ENCODE measurements at regions not wholly inside any gene's neighbourhood (a gene's known extent, or its start where the extent isn't known, plus 50 kb on each side); places are given as distances from the start of the nearest gene placed in this dataset.
"Not testable (repeated sequence)": the region's sequence is repeated elsewhere in the genome, so short reads cannot be mapped to it uniquely, and the experiment has no call there.

GRCh38 chr1:100799954-100800612, 80.5 kb downstream of the VCAM1 start:
- ChIA-PET POLR2A (interaction anchor here (0.6 kb wide), 1 partner anchor 87 kb away, joined by 3 read pairs; no protein-coding TSS in a partner anchor), CTCF (ENCODE audit: unreplicated experiment) (no interaction called here)
- TF ChIP-seq EZH2phosphoT487 (IDR thresholded peaks at IDR 0.05; ENCODE audit: borderline replicate concordance, low read depth, low read length) (no peak), CTCF (conservative IDR thresholded peaks at IDR 0.05; ENCODE audit: low read length) (no peak)
- Histone ChIP-seq H2AFZ (ENCODE audit: low read length) (no peak overlapping the region), H3K9me3 (ENCODE audit: low read length) (no peaks in the 10 kb centered on the region), H3K79me2 (ENCODE audit: insufficient read depth, low read depth, low read length) (no peaks in the 10 kb centered on the region), H4K20me1 (ENCODE audit: insufficient read depth, low read length) (no peaks in the 10 kb centered on the region), H3K4me3 (ENCODE audit: low read depth, low read length, poor library complexity, severe bottlenecking) (no peak overlapping the region), H3K9me2 (ENCODE audit: insufficient read depth, low read length) (no peaks in the 10 kb centered on the region), H3K27ac (ENCODE audit: low read depth, low read length, poor library complexity, severe bottlenecking) (no peak overlapping the region), H3K36me3 (ENCODE audit: insufficient read depth, low read length) (no peaks in the 10 kb centered on the region), H3K4me1 (ENCODE audit: insufficient read depth, low read length, poor library complexity, severe bottlenecking) (no peaks in the 10 kb centered on the region), H3K4me2 (ENCODE audit: low read length) (no peak overlapping the region)
- no peak for DNase-seq (ENCODE audit: low spot score)
- BruUV-seq (replicated peaks): no TSS peak
- intact Hi-C loops (cut with micrococcal nuclease; ENCODE audit: unreplicated experiment): no loop called here

GRCh38 chr1:100801256-100801655, 81.7 kb downstream of the VCAM1 start:
- H4K20me1 ChIP-seq (ENCODE audit: insufficient read depth, low read length); intact Hi-C loops (cut with micrococcal nuclease; ENCODE audit: unreplicated experiment); H3K4me1 ChIP-seq (ENCODE audit: insufficient read depth, low read length, poor library complexity, severe bottlenecking); BruUV-seq (replicated peaks); H3K79me2 ChIP-seq (ENCODE audit: insufficient read depth, low read depth, low read length); H3K9me3 ChIP-seq (ENCODE audit: low read length); H3K36me3 ChIP-seq (ENCODE audit: insufficient read depth, low read length); CTCF ChIA-PET (ENCODE audit: unreplicated experiment); H2AFZ ChIP-seq (ENCODE audit: low read length); H3K9me2 ChIP-seq (ENCODE audit: insufficient read depth, low read length); POLR2A ChIA-PET; H3K4me3 ChIP-seq (ENCODE audit: low read depth, low read length, poor library complexity, severe bottlenecking); H3K27ac ChIP-seq (ENCODE audit: low read depth, low read length, poor library complexity, severe bottlenecking); H3K4me2 ChIP-seq (ENCODE audit: low read length): not testable (repeated sequence)
- DNase-seq (ENCODE audit: low spot score): peak; percentile 14

GRCh38 chr1:100803280-100803679, 83.7 kb downstream of the VCAM1 start:
- H3K4me1 ChIP-seq (ENCODE audit: insufficient read depth, low read length, poor library complexity, severe bottlenecking); H3K4me2 ChIP-seq (ENCODE audit: low read length); H4K20me1 ChIP-seq (ENCODE audit: insufficient read depth, low read length); BruUV-seq (replicated peaks); H3K36me3 ChIP-seq (ENCODE audit: insufficient read depth, low read length); H3K27ac ChIP-seq (ENCODE audit: low read depth, low read length, poor library complexity, severe bottlenecking); H2AFZ ChIP-seq (ENCODE audit: low read length); H3K4me3 ChIP-seq (ENCODE audit: low read depth, low read length, poor library complexity, severe bottlenecking); POLR2A ChIA-PET; H3K9me3 ChIP-seq (ENCODE audit: low read length); DNase-seq (ENCODE audit: low spot score); H3K9me2 ChIP-seq (ENCODE audit: insufficient read depth, low read length); CTCF ChIA-PET (ENCODE audit: unreplicated experiment); intact Hi-C loops (cut with micrococcal nuclease; ENCODE audit: unreplicated experiment); H3K79me2 ChIP-seq (ENCODE audit: insufficient read depth, low read depth, low read length): not testable (repeated sequence)

- Histone ChIP-seq H3K27ac (ENCODE audit: low read depth, low read length, poor library complexity, severe bottlenecking) (no peak overlapping the region), H3K79me2 (ENCODE audit: insufficient read depth, low read depth, low read length) (no peaks in the 10 kb centered on the region), H3K4me2 (ENCODE audit: low read length) (no peak overlapping the region), H2AFZ (ENCODE audit: low read length) (no peak overlapping the region), H3K36me3 (ENCODE audit: insufficient read depth, low read length) (no peaks in the 10 kb centered on the region), H4K20me1 (ENCODE audit: insufficient read depth, low read length) (no peaks in the 10 kb centered on the region; the same call in 1 of the 2 replicates), H3K4me3 (ENCODE audit: low read depth, low read length, poor library complexity, severe bottlenecking) (no peak overlapping the region), H3K9me2 (ENCODE audit: insufficient read depth, low read length) (no peaks in the 10 kb centered on the region), H3K4me1 (ENCODE audit: insufficient read depth, low read length, poor library complexity, severe bottlenecking) (no peaks in the 10 kb centered on the region), H3K9me3 (ENCODE audit: low read length) (no peaks in the 10 kb centered on the region)
- intact Hi-C loops (cut with micrococcal nuclease; ENCODE audit: unreplicated experiment): no loop called here
- DNase-seq (ENCODE audit: low spot score): no peak
- POLR2A ChIA-PET: interaction anchor here (0.9 kb wide), 1 partner anchor 30 kb away, joined by 4 read pairs; no protein-coding TSS in a partner anchor
- CTCF ChIA-PET (ENCODE audit: unreplicated experiment): no interaction called here
- TF ChIP-seq EZH2phosphoT487 (IDR thresholded peaks at IDR 0.05; ENCODE audit: borderline replicate concordance, low read depth, low read length): no peak
- TF ChIP-seq CTCF (conservative IDR thresholded peaks at IDR 0.05; ENCODE audit: low read length): no peak
- BruUV-seq (replicated peaks): no TSS peak
Observed at GRCh38 chr1:100806601-100807000, 87.1 kb downstream of the VCAM1 start.

All from OCI-LY7 (cell line).